ENCODE measurements at regions not wholly inside any gene's neighbourhood (a gene's known extent, or its start where the extent isn't known, plus 50 kb on each side); places are given as distances from the start of the nearest gene placed in this dataset.
"Not testable (repeated sequence)": the region's sequence is repeated elsewhere in the genome, so short reads cannot be mapped to it uniquely, and the experiment has no call there.

GRCh38 chr3:137150825-137151224 is 193.0 kb downstream of the IL20RB start:
- Histone ChIP-seq H3K79me2 (ENCODE audit: insufficient read depth, low read length) (no peaks in the 10 kb centered on the region), H3F3A (ENCODE audit: insufficient read depth) (no peaks in the 10 kb centered on the region), H3K9me2 (replicated peaks; ENCODE audit: insufficient read depth, low read length) (no peaks in the 10 kb centered on the region), H3K27ac (ENCODE audit: low read depth, low read length) (no peak overlapping the region), H3K27me3 (ENCODE audit: low read length) (no peaks in the 10 kb centered on the region), H3K9me3 (ENCODE audit: insufficient read depth, low read length) (no peaks in the 10 kb centered on the region), H3K36me3 (ENCODE audit: low read length) (no peaks in the 10 kb centered on the region), H3K4me2 (ENCODE audit: low read depth, low read length, poor library complexity, severe bottlenecking) (no peak overlapping the region), H3K4me3 (ENCODE audit: insufficient read depth, low read length, poor library complexity, severe bottlenecking) (no peak overlapping the region), H4K20me1 (ENCODE audit: low read depth, low read length) (no peaks in the 10 kb centered on the region), H3K9ac (ENCODE audit: low read length) (no peak overlapping the region), H2AFZ (ENCODE audit: low read depth, low read length, severe bottlenecking) (no peak overlapping the region)
- TF ChIP-seq CTCF (IDR thresholded peaks at IDR 0.05; ENCODE audit: insufficient read depth, low read length, poor library complexity, severe bottlenecking) (no peak), EZH2phosphoT487 (conservative IDR thresholded peaks at IDR 0.05; ENCODE audit: low read length) (no peak)

GRCh38 chr3:137153046-137153445 is 195.3 kb downstream of the IL20RB start:
- not testable (repeated sequence) for H3K36me3 ChIP-seq (ENCODE audit: low read length); H3K4me2 ChIP-seq (ENCODE audit: low read depth, low read length, poor library complexity, severe bottlenecking); H4K20me1 ChIP-seq (ENCODE audit: low read depth, low read length); H3K9me3 ChIP-seq (ENCODE audit: insufficient read depth, low read length); H3K27me3 ChIP-seq (ENCODE audit: low read length); H3K4me3 ChIP-seq (ENCODE audit: insufficient read depth, low read length, poor library complexity, severe bottlenecking); H3K9ac ChIP-seq (ENCODE audit: low read length); H3K27ac ChIP-seq (ENCODE audit: low read depth, low read length); H3F3A ChIP-seq (ENCODE audit: insufficient read depth); H3K79me2 ChIP-seq (ENCODE audit: insufficient read depth, low read length); H2AFZ ChIP-seq (ENCODE audit: low read depth, low read length, severe bottlenecking); H3K9me2 ChIP-seq (replicated peaks; ENCODE audit: insufficient read depth, low read length)

GRCh38 chr3:137163241-137163871 is 205.6 kb downstream of the IL20RB start:
- Histone ChIP-seq H3K4me3 (ENCODE audit: insufficient read depth, low read length, poor library complexity, severe bottlenecking) (no peak overlapping the region), H3K27me3 (ENCODE audit: low read length) (no peaks in the 10 kb centered on the region), H3K9ac (ENCODE audit: low read length) (no peak overlapping the region), H3K27ac (ENCODE audit: low read depth, low read length) (no peak overlapping the region), H3K9me3 (ENCODE audit: insufficient read depth, low read length) (no peaks in the 10 kb centered on the region), H3K36me3 (ENCODE audit: low read length) (no peaks in the 10 kb centered on the region), H3F3A (ENCODE audit: insufficient read depth) (no peaks in the 10 kb centered on the region), H4K20me1 (ENCODE audit: low read depth, low read length) (no peaks in the 10 kb centered on the region), H3K9me2 (replicated peaks; ENCODE audit: insufficient read depth, low read length) (no peaks in the 10 kb centered on the region), H2AFZ (ENCODE audit: low read depth, low read length, severe bottlenecking) (no peak overlapping the region), H3K4me2 (ENCODE audit: low read depth, low read length, poor library complexity, severe bottlenecking) (no peak overlapping the region), H3K79me2 (ENCODE audit: insufficient read depth, low read length) (no peaks in the 10 kb centered on the region)
- TF ChIP-seq EZH2phosphoT487 (conservative IDR thresholded peaks at IDR 0.05; ENCODE audit: low read length) = no peak
- TF ChIP-seq CTCF (IDR thresholded peaks at IDR 0.05; ENCODE audit: insufficient read depth, low read length, poor library complexity, severe bottlenecking) = no peak

- no peak overlapping the region for H3K4me3 ChIP-seq (ENCODE audit: insufficient read depth, low read length, poor library complexity, severe bottlenecking)
- TF ChIP-seq EZH2phosphoT487 (conservative IDR thresholded peaks at IDR 0.05; ENCODE audit: low read length) (no peak), CTCF (IDR thresholded peaks at IDR 0.05; ENCODE audit: insufficient read depth, low read length, poor library complexity, severe bottlenecking) (no peak)
Measured at GRCh38 chr3:137163958-137164357, 206.2 kb downstream of the IL20RB start.

More at GRCh38 chr3:137163958-137164357, 206.2 kb downstream of the IL20RB start:
- no peaks in the 10 kb centered on the region for H3F3A ChIP-seq (ENCODE audit: insufficient read depth)
- no peaks in the 10 kb centered on the region for H3K36me3 ChIP-seq (ENCODE audit: low read length)
- no peaks in the 10 kb centered on the region for H3K79me2 ChIP-seq (ENCODE audit: insufficient read depth, low read length)
- H3K4me2 ChIP-seq (ENCODE audit: low read depth, low read length, poor library complexity, severe bottlenecking) = no peak overlapping the region
- H3K9ac ChIP-seq (ENCODE audit: low read length) = no peak overlapping the region
- H3K9me3 ChIP-seq (ENCODE audit: insufficient read depth, low read length) = no peaks in the 10 kb centered on the region
- no peaks in the 10 kb centered on the region for H3K9me2 ChIP-seq (replicated peaks; ENCODE audit: insufficient read depth, low read length)
- no peak overlapping the region for H2AFZ ChIP-seq (ENCODE audit: low read depth, low read length, severe bottlenecking)
- no peaks in the 10 kb centered on the region for H4K20me1 ChIP-seq (ENCODE audit: low read depth, low read length)
- H3K27ac ChIP-seq (ENCODE audit: low read depth, low read length) = no peak overlapping the region
- H3K27me3 ChIP-seq (ENCODE audit: low read length) = no peaks in the 10 kb centered on the region

Data from SU-DHL-6 (cell line).